GM18508 (cell line): ENCODE measurements at regions not wholly inside any gene's neighbourhood (a gene's known extent, or its start where the extent isn't known, plus 50 kb on each side); places are given as distances from the start of the nearest gene placed in this dataset.
"Not testable (repeated sequence)": the region's sequence is repeated elsewhere in the genome, so short reads cannot be mapped to it uniquely, and the experiment has no call there.

ENCODE experiments used
- ATAC-seq: cut with Tn5 transposase; IDR thresholded peaks from one replicate; pipeline ENCODE4 v1.9.1; 2021; ENCODE audit warnings: moderate number of reproducible peaks; ENCODE audit not compliant: insufficient read depth, unreplicated experiment

DNA sequence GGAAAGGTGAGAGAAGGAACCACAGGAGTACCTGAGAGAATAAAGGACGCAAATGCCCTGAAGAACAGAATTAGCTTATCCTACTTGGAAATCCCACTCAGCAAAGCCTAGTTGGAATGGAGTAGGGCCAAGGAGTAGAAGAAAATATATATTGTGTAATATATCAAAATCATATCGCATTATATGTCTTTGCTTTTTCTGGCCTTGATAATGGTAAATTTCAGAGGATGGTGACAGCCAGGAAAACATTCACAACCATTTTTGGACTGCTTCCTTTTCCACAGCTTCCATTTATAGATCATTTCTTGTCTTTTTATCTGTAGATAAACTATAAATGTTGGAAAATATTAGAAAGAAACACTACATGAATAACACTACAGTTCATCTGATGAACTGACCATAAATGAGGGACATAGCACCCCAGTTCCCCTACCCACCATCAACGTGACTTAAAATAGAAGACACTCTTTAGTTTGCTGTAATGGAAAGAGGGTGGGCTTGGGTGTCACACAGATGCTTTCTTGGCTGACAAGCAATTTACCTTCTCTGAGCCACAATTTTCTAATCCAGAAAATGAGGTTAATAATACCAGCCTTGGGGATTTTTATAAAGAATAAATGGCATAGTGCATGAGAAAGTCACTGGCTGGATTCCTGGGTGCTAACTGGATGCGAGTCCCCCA lies 569.6 kb downstream of the NTRK3 start:
- ATAC-seq: no peak

DNA sequence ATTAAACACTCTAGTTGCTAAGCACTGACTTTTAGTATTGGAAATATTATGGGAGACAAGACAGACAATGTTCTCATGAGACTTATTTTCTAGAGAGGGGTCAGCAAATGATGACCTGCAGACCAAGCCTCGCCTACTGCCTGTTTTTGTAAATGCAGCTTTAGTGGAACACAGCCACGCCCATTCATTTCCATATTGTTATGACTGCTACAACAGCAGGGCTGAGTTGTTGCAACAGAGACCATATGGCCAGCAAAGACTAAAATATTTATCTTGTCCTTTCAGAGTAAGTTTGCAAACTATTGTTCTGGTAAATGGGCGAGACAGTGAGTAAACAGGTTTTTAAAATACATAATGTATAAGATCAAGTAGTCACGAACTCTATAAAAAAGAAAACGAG lies 570.2 kb downstream of the NTRK3 start:
- ATAC-seq: no peak

DNA sequence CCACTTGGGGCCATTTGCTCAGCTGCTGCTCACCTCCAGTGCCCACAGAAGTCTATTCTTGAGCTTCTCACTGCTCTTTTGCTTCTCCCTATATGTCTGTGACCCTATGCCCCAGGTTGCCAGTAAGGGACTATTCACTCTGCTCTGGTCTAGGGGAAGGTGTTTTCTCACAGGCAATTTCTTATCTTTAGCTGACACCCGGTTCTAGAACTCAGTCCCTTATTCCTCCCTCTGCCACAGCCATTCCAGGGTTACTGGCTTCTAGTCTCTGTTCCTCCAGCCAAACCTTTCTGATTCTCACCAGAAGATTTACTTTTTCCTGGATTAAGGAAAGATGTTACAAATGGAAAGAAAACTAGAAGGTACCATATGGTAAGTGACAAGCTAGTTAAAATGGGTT lies 574.0 kb downstream of the NTRK3 start:
- no peak for ATAC-seq

DNA sequence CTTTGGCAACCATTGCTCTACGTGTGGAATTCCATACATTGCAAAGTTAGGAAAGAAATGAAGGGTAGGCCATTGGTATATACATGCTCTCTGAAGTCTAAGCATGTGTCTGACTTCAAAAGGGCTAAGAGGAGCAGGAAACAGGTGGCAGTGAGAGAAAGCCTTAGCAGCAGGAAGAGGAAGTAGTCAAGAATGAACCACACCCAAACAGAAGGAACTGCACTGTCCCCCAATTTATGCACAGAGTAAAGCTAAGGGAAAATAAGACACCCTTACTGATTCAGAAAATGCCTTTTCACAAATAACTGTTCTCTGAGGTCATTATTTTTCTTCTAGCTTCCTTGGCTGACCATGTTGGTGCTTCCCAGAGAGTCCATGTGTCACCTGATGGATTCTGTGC lies 575.4 kb downstream of the NTRK3 start:
- no peak for ATAC-seq

DNA sequence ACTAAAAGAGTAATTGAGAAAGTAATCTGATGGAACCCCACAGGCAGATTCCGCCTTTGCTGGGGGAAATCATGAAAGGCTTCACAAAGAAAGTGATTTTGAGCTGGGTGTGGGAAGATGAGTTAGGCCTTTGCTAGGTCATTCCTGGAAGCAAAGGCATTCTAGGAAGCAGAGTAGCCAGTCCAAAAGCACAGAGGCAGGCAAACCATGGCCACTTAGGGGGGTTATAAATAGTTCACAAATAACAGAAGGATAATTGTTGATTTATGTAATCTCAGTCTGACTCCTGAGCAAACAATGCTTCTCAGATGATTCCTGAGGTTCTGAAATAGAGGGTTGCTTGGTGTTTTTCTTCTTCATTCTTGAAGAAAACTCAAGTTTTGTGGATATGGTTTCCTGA lies 576.3 kb downstream of the NTRK3 start:
- ATAC-seq: no peak

DNA sequence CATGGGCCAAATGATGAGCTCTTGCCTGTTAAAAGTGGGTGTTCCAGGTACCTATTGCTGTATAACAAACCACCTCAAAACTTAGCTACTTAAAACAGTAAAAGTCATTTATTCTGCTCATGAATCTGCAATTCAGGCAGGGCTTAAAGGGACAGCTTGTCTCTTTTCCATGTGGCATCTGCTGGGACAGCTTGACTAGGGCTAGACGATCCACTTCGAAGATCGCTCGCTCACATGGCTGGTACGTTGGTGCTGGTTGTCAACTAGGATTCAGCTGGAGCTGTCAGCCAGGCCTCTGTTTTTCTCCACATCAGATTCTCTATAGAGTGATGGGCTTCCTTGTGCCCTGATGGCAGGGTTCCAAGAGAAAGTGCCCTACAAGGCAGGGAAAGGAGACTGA lies 581.3 kb downstream of the NTRK3 start:
- no peak for ATAC-seq

DNA sequence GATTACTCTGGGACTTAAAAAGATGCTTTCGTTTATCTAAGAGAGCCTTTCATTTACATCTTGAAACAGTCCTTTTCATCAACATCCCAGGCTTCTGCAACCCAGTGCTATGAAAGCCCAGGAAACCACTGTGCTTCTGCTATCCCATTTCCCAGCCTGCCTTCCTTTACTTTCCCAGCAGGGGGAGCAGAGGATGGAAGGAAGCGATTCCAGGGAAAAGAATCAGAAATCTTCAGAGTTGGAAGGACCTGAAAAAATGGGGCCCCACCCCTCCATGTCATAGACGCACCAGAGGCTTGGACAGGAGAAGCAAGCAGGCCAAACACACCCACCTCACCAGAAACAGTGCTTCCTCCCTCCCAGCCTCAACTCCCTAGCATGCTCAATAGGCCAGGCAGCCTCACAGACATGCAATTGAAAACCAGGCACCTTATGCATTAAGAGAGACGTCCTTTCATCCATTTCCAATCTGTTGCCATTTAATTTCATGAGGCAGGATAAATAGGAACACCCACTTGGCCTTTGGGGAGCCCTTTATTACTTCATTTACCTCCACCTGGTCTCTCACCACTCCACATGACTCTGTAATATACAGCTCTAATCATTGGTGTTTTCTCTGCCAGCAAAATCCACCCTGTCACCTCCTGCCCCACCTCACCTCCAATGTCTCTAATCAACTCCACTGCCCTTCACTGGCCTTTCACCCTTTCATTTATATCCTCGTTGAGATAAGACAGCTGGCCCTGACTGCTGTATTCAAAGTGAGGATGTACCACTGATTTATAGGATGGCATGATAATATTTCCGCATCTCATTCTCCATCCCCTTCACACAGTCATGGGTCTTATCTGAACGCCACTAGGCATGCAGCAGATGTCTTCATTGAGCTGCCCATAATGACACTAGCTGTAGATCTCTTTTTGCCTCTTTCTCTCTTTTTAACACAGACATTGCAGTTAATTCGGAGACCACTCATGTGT lies 583.9 kb downstream of the NTRK3 start:
- ATAC-seq: no peak

DNA sequence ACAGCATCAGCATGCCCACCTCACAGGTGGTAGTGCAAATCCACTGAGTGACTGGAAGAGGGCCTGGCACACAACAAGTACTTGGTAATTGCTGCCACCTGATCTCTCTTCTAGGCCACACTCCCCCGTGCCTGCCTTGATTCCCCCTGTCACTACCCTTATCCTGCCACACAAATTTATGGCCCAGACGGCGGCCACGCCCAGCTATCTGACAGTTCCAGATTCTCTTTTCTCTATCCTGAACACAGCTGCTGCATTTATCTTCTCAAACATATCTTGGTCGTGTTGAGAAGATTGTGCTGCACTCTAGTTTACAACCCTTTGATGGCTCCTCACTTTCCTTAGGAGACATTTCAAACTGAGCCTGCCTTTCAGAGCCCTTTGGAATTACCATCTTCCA lies 585.2 kb downstream of the NTRK3 start:
- ATAC-seq: no peak

DNA sequence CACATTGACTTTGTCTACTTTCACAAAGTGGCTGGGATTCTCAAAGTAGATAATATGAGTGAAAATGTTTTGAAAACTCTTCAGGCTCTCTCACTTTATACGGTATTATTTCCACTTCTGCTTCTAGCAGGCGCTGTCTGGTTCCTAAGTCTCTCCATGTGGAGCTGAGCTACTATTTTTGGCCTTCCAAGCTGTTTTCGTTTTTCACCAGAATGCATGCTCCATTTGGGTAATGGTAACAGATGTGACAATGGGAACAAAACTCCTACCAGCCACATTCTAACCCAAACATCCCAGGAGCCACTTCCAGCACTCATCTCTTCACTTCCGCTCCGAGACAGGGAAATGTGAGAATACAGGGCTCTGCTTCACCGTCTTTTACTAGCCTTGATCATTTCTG lies 586.7 kb downstream of the NTRK3 start:
- no peak for ATAC-seq

DNA sequence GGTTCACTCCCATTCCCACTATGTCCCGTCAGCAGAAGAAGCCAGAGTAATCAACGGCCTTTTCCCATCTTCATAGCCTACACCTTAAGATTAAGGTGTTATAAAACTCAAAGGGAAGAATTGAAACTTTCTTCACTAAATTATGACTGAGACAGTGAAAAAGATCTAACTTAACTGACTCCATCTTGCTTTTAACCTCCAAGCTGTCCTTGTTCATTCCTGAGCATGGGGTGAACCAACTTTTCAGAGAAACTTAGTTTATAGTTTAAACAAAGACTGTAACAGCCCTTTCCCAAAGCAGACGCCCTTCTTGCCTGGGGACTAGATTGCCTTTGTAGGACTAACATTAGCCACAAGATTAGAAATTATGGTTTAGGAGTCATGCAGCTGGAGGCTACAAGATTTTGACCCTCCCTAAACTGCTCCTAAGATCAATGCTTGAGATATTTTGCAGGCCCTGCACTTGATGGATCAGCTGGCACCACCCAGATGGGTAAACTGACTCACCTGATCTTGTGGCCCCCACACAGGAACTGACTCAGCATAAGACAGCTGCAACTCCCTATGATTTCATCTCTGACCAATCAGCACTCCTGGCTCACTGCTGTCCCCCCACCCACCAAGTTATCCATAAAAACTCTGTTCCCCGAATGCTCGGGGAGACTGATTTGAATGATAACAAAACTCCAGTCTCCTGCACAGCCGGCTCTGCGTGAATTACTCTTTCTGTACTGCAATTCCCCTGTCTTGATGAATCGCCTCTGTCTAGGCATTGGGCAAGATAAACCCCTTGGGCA lies 587.6 kb downstream of the NTRK3 start:
- ATAC-seq: not testable (repeated sequence)

DNA sequence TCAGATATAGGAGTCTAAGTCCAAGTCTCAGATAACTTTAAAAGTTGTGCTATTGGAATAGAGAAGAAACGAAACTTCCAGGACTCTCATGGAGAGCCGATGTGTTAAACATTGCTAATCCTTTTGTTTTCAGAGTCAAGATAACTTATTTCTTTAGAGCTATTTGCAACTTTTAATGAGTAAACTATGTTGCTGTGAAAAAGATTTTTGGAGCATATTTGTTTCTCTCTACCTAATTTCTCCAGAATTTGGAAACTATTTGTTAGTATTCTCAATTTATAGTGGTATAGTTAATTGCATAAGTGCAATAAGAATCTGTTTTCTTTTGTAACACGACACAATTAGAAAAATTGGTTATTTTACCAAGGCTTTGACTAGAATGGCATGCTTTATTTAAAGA lies 588.9 kb downstream of the NTRK3 start:
- ATAC-seq: no peak

DNA sequence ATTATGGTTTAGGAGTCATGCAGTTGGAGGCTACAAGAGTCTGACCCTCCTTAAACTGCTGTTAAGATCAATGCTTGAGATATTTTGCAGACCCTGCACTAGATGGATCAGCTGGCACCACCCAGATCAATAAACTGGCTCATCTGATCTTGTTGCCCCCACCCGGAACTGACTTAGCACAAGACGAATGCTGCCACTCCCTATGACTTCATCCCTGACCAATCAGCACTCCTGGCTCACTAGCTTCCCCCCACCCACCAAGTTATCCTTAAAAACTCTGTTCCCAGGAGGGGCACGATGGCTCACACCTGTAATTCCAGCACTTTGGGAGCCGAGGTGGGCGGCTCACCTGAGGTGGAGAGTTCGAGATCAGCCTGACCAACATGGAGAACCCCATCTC lies 594.0 kb downstream of the NTRK3 start:
- ATAC-seq: no peak

DNA sequence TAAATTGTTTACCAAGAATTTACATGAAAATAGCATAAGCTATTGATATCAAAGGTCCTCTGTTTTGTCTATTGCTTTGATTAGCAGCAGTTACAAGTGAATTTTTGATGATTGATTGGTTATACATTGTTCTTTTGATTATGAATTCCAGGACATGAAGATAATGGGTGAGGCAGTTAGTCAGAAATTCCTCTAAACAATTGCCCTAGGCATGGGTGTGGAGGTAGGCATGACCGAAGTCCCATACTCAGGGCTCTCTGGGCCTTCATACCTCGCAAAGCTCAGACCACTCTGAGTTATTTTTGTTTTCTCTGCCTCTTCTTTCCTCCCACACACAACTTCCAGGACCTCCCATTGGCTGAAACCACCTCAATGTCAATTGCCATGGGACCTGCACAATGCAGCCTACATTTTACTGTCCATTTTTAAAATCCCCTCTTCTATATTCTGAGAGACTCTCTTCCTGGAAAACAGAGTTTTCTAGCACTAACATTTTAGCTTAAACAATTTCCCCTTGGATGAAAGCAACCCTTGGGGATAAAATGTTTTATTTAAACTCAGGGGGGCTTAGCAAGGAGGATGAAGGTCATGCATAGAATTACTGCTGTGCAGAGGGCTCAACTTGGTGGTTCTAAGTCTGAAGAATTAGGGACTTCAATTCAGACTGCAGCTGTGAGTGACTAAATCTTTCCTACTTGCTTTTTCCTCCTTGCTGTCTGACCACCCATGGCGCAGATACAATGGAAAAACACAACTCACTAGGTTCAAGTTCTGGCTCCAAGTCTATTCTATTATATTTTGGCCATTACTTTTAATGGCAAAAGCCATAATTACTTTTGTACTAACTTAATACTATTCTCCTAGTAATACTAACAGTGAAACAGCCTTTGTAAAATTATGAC lies 594.8 kb downstream of the NTRK3 start:
- no peak for ATAC-seq

DNA sequence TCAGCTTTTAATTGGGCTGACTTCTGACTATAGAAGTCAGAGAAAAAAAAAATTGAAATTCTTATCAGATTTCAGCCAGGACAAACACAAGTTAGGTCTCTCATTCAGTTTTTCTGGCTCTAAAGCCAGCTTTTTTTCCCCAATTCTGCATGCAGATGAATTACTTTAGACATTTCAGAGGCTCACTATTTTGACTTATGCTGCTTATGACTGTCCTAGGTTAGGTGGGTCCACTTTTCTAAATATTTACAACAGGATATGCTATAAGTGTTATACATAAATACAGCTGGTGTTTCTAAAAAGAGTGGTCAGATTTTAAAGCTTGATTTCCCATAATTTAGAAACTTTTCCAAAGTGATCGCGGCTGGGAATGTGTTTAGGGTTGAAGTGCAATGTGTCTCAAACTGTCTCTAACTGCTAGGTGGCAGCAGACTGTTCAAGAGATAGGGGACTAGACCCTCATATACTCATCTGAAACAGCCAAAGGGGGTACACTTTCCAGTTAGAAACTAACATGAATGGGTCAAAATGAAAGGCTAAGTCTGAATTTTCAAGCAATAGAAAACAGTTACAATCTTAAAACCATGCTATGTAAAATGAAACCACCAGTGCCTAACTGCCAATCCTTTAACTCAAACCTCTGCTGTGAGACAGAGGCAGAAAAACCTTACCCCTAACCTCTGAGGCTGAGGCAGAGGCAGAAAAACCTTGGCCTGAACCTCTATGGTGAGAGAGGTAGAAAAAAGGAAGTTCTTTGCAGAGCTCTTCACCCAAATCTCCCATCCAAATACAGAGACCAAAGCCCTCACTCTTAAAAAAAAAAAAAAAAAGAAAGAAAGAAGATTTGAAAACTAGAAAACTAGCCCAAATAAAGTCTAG lies 596.0 kb downstream of the NTRK3 start:
- ATAC-seq: no peak

DNA sequence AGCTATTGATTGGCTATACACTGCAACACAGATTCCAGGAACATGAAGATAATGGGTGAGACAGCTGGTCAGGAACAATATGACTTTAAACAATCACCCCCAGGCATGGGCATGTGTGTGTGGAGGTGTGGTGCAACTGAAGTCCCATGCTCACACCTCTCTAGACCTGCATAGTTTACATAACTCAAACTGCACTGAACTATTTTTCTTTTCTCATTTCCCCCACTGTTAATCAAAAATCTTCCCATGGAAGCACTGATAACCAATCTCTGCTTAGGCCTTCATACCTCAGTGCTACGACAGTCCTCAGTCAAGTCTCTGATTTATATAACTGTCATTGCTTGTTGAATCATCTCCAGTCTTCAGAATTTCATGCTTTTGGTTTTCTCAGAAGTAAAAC lies 600.2 kb downstream of the NTRK3 start:
- ATAC-seq: no peak

DNA sequence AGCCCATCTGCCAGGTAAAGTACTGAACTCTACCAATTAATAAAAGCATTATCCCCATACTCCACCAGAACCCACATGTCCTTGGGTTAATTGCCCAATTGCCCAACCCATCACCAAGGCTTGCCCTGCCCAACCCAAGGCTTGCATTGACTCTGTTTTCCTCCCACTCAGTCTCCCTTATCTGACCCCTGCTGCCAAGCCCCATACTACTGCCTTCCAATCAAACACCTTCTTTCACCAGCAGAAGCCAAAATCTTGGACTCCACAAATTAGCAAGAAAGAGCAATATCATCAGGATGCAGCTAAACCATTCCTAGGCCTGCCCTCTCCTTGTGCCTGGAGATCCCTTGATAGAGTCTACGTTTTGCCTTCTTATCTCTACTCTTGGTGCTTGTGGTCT lies 602.9 kb downstream of the NTRK3 start:
- no peak for ATAC-seq

DNA sequence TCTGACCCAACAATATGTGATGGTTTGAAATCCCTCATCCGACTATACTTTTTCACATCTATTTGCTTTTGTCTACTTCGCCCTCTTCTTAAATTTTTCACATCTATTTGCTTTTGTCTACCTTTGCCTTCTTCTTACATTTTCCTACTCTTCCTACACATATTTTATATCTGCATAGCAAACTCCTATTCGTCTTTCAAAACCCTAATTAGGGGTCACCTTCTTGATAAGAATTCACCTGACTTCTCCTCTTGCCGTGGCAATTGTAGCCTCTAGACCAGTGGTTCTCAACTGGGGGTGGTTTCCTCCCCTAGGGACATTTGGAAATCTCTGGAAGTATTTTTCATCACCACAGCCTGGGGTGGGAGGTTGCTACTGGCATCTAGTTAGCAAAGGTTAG lies 607.4 kb downstream of the NTRK3 start:
- ATAC-seq: no peak

DNA sequence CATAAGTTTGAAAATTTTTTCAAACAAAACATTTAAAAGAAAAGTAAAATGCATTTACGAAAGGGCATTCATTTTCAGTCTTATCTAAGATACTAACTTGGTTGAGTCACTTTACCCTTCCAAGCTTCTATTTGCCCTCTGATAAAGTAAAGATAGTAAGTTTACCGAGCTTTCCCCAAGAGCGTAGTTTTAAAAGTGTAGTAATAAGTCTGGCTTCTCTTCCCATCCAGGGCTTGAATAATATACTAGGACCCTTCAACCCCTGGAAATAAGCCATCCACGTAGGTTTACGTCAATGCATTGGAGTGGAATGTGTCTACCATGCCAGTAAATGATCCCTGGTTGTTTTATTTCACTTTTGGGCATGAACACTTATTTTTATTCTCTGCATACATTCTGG lies 608.3 kb downstream of the NTRK3 start:
- ATAC-seq: no peak

DNA sequence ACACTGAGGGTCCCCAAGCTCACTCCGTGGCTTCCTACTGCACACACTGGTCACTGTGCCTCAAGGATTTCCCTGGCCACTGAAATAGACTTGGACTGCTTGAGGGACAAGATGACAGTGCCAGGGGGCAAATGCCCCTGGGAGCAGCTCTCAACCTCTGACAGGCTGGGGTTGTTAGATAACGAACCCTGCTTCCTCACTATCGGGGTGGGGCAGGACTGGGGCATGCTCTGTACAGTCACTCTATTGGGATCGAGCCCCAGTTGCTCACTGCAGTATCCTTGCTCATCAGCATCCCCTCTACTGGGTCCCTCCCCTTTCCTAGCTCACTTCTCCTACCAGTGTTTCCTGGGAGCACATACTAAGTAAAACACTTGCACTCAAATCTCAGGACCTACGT lies 610.8 kb downstream of the NTRK3 start:
- no peak for ATAC-seq
